Activated naive CD4-positive, alpha-beta T cell treated with anti-CD3 and anti-CD28 coated beads, Interleukin-2, amount 50 U/mL, for 72 hours (primary cell): ENCODE measurements at regions not wholly inside any gene's neighbourhood (a gene's known extent, or its start where the extent isn't known, plus 50 kb on each side); places are given as distances from the start of the nearest gene placed in this dataset.
A peak's percentile ranks its signal among the peaks of the same experiment; 100 is the strongest.
"Not testable (repeated sequence)": the region's sequence is repeated elsewhere in the genome, so short reads cannot be mapped to it uniquely, and the experiment has no call there.

Experiments used
- ATAC-seq, 2 donors: fragments of 150-1000 bp; cut with Tn5 transposase; 2 replicates each; pipeline ENCODE4 v1.10.0; 2021; ENCODE audit warnings: mild to moderate bottlenecking in 2 of 2, moderate library complexity in 2 of 2
- DNase-seq, 2 donors: peaks; one replicate each; pipeline ENCODE4 v3.0.0; 2021 to 2022; ENCODE audit warnings: low spot score in 2 of 2
- H3K27ac Mint-ChIP-seq, 2 donors: one replicate each; pipeline ENCODE4 v1.8.0; 2022; ENCODE audit warnings: mild to moderate bottlenecking in 2 of 2, mixed read lengths in 2 of 2
- H3K36me3 Mint-ChIP-seq, 2 donors: one replicate each; pipeline ENCODE4 v1.8.0; 2022; ENCODE audit warnings: mixed read lengths in 2 of 2
- H3K9me3 Mint-ChIP-seq, 2 donors: one replicate each; pipeline ENCODE4 v1.8.0; 2022; ENCODE audit warnings: mixed read lengths in 2 of 2

DNA sequence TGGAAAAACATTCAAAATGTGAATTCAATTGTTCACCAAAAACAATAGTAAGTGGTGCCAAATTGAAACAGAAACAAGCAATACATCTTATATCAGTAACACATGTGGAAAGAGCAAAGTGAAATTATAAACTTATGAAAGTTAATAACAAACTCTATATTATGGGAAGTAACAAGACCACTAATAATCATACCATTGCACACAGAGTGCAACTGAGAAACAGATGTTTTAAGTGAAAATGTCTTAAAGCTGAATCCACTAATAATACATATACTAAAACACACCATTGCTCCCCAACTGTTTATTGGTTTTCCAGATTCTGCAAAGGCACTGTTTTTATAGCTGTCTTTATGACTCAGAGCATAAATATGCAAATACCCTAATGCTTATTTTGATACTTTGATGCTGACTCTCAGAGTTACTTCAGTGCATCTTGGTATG, 292.3 kb downstream of the RFPL4B start:
- ATAC-seq, result no peak
- Mint-ChIP-seq H3K27ac (no peak overlapping the region), H3K36me3 (no peaks in the 10 kb centered on the region), H3K9me3 (no peaks in the 10 kb centered on the region)
- no peak for DNase-seq

DNA sequence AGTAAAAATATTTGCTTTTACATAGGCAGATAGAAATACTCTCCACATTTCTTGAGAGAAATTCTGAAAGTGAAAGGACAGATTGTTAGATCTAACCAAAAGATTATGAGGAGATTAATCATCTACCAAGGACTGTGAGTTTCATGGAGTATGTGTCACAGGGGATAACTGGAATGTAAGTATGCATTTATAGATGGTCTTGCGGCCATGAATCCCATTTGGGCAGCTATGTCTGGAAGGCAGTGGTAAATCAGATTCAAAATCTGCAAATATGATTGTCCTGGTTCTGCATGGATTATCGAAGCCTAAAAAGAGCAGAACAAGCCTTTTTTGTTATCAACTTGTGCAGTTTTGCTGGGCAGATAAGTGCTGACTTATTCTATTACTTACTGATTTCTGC, 293.8 kb downstream of the RFPL4B start:
- DNase-seq, result no peak
- Mint-ChIP-seq H3K27ac (no peak overlapping the region), H3K36me3 (no peaks in the 10 kb centered on the region), H3K9me3 (no peaks in the 10 kb centered on the region)
- no peak for ATAC-seq

DNA sequence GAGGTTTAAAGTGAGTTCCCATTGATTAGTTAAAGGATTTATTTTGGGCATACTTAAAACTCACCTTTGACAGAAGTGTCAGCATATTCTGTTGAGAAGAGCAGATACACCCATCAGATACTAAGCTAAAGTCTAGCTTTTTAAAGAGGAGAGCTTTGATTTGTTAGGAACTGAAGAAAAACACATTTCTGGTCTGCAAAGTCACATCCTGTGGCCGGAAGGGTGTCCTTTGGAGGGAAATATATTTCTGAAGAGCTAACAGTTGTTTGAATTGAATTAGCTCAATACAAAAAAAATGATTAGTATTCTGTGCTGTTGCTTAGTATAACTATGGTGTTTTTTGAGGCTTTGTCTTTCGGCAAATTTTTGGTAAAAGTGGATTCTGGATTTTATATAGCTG, 302.7 kb downstream of the RFPL4B start:
- H3K9me3 Mint-ChIP-seq, result no peaks in the 10 kb centered on the region
- no peaks in the 10 kb centered on the region for H3K36me3 Mint-ChIP-seq

DNA sequence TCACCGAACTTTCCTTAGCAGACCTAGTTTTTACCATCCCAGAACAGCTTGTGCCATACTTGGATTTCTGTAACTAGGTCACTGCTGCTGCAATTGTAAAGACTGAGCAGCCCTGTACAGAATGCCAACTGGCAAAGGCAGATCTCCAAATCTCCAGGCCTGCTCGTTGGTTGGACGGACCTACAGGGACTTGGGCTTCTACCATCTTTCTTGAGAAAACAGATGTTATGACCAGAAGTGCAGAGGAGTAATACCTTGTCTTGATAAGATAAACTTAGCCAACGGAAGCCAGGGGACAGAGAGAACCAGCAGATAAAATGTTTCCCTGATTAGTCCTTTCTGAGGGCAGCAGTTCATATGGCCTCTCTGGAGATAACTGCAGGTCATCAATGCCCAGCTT, 304.1 kb downstream of the RFPL4B start:
- ATAC-seq (no peak), DNase-seq (no peak)
- no peak overlapping the region for H3K27ac Mint-ChIP-seq
- H3K9me3 Mint-ChIP-seq, result no peaks in the 10 kb centered on the region
- H3K36me3 Mint-ChIP-seq, result no peaks in the 10 kb centered on the region

More for the DNA sequence above, 302.7 kb downstream of the RFPL4B start:
- no peak overlapping the region for H3K27ac Mint-ChIP-seq
- ATAC-seq, result no peak
- no peak for DNase-seq

DNA sequence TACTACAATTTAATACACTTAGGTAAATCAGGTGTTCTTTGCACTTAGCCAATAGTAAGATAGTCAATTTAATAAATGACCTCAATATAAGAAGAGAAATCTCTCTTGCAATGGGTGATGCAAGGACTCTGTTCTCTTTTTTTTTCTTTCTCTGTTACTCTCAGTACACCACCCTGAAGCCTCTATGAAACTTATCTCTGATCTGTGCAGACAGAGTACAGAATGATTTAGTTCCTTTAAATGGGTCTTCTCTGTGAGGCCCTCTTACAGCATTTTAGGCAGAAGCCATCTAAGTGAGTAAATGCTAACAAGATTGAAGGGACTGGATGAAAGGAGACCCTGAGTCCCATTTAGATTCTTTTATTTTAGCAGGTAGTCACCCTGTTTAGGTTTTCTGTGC, 312.8 kb downstream of the RFPL4B start:
- H3K36me3 Mint-ChIP-seq, result no peaks in the 10 kb centered on the region
- H3K27ac Mint-ChIP-seq, result no peak overlapping the region
- ATAC-seq, result no peak
- DNase-seq, result no peak
- H3K9me3 Mint-ChIP-seq, result no peaks in the 10 kb centered on the region

DNA sequence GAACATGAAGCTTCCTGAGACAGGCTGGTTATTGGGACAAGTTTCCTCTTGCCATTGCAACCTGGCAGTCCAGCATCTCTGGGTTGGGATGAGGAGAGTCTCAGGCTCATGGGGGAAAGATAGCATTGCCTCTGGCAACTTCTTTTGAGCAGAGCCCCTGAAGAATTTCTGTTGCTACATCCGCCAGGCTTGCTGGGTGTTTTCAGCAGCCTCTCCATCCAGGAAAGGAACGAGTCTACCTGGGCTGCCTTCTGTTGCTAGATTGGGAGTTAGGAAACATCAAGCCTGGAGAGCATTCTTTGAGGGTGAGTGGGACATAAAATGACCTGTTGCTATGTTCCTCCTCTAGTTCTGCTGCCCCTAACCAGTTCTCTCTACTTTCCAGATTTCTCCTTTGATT, 313.5 kb downstream of the RFPL4B start:
- DNase-seq, result no peak
- H3K9me3 Mint-ChIP-seq, result no peaks in the 10 kb centered on the region
- no peak for ATAC-seq
- H3K36me3 Mint-ChIP-seq, result no peaks in the 10 kb centered on the region
- no peak overlapping the region for H3K27ac Mint-ChIP-seq

DNA sequence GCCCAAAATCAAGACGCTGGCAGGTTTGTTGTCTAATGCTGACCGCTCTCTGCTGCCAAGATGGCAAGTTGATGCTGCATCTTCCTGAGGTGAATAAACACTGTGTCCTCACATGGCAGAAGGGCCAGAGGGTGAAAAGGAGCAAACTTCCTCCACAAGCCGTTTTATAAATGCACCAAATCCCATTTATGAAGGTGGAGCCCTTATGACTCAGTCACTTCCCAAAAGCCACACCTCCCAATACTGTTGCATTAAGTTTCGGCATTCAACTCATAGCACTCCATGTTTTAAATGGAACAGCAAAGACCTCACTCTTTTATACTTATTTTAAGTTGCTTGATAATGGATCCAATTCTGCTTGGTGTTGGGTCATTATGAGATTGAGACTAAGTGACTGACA, 316.6 kb downstream of the RFPL4B start:
- DNase-seq (no peak), ATAC-seq (no peak)
- Mint-ChIP-seq H3K36me3 (no peaks in the 10 kb centered on the region), H3K9me3 (no peaks in the 10 kb centered on the region), H3K27ac (no peak overlapping the region)

DNA sequence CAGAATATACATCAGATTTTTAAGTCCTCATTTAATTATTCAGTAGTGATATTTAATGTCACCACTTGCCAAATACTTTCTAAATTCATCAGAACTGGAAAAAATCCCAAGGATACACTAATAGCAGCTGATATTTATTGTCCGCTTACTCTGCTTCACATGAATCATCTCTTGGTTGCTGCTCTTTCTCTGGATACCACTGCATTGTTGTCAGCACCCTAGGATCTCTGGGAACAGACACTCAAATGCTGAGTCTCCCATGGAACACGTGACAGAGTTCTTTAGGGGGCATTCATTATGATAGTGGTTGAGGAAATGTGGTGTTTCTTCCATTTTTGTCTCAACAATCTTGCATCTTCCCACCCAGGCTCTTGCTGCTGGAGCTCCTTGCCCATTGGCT, 318.0 kb downstream of the RFPL4B start:
- Mint-ChIP-seq H3K27ac (no peak overlapping the region), H3K36me3 (no peaks in the 10 kb centered on the region)

DNA sequence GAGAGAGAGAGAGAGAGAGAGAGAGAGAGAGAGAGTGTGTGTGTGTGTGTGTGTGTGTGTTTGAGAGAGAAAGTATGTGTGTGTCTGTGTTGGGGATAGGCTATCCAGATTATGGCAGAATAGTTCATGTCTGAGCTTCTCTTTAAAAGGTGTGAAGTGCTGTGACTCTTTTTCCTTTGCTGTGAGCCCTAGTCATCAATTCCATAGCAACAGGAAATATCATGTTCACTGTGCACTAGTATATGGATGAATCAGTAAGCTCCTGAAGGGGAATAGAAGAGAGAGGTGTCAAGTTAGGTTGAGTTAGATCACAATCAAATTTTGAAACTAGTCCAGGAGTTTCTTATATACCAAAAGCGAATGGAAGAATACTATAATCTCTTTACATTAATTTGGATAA, 318.7 kb downstream of the RFPL4B start:
- H3K9me3 Mint-ChIP-seq, result no peaks in the 10 kb centered on the region
- no peak for DNase-seq
- ATAC-seq, result peak in 1 of 2 donors; percentile 47
- H3K36me3 Mint-ChIP-seq, result no peaks in the 10 kb centered on the region
- H3K27ac Mint-ChIP-seq, result no peak overlapping the region

More for the DNA sequence above, 318.0 kb downstream of the RFPL4B start:
- no peaks in the 10 kb centered on the region for H3K9me3 Mint-ChIP-seq
- no peak for DNase-seq
- ATAC-seq, result no peak

DNA sequence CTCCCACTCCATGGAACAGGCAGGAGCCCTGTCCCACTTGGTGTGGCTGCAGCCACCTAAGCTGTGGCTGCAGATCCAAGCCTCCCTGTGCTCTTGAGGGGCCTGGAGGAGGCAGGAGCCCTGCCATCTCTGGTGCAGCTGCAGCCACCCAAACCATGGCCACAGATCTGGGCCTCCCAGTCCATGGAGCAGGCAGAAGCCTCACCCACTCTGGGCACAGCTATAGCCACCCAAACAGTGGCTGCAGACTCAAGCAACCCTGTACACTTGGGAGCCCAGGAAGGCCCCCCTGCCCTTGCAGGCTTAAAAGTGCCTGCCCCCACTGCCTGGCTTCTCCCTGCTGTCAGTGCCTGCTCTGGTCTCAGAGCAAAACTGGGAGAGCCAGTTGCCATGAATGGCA, 320.3 kb downstream of the RFPL4B start:
- H3K36me3 Mint-ChIP-seq, result no peaks in the 10 kb centered on the region
- H3K9me3 Mint-ChIP-seq, result peaks cover 0 to 3% of the 10 kb centered on the region in 2 donors
- no peak for ATAC-seq
- no peak overlapping the region for H3K27ac Mint-ChIP-seq
- DNase-seq, result no peak

DNA sequence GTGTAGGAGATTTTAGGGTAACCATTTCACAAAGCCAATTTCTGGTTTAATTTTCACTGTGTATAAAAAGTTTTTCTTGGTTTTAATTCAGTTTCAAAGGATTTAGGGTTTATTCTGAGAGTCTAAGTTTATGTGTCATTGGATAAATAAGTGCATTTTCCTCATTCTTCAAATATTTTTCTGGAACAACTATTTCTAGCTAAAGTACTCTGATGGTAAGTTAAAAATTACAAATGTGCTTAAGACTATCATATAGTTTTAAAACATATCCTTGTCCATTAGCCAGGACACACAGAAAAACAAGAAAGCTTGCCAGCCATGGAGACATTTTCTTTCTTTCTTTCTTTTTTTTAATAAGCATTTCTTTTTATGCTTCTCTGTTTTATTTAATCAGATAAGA, 333.0 kb downstream of the RFPL4B start:
- Mint-ChIP-seq H3K9me3 (peaks cover 0 to 3% of the 10 kb centered on the region in 2 donors), H3K36me3 (no peaks in the 10 kb centered on the region), H3K27ac (no peak overlapping the region)
- DNase-seq, result no peak
- no peak for ATAC-seq

DNA sequence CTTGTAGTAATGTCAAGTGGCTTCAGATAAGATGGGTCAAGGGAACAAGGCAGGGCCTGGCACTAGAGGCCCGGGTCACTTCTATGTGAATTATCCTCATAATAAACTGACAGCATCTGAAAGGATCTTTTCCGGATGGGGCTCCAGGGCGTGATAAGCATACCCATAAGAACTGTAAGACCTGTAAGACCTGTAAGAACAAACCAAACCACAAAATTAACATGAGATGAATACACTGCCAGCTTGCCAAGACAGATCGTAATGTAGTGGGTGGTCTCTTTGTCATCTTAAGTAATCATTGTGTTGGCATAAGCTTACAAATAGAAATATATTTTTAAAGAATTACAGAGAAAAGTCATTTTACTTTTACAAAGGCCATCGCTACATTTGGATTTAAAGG, 334.9 kb downstream of the RFPL4B start:
- DNase-seq, result no peak
- ATAC-seq, result no peak
- no peaks in the 10 kb centered on the region for H3K36me3 Mint-ChIP-seq
- H3K27ac Mint-ChIP-seq, result no peak overlapping the region
- peaks cover 0 to 3% of the 10 kb centered on the region in 2 donors for H3K9me3 Mint-ChIP-seq

DNA sequence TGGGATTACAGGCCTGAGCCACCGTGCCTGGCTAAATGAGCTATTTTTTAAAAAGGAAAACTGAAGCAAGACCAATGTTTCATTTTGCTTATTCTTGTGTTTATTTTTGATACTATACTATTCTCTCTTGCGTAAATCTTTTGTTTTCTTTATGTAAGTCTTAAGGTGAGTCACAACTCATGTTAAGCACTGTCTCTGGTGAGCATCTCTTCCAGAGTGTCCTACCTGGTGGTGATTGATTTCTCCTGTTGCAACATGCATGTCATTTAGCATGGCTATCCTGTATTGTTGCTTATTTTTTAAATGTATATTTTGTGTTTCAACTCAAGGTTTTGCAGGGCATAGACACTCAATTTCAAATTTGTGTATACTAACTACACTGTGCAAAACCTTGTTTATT, 336.0 kb downstream of the RFPL4B start:
- no peak overlapping the region for H3K27ac Mint-ChIP-seq
- H3K36me3 Mint-ChIP-seq, result no peaks in the 10 kb centered on the region
- H3K9me3 Mint-ChIP-seq, result peaks cover 0 to 3% of the 10 kb centered on the region in 2 donors
- ATAC-seq (no peak), DNase-seq (no peak)

DNA sequence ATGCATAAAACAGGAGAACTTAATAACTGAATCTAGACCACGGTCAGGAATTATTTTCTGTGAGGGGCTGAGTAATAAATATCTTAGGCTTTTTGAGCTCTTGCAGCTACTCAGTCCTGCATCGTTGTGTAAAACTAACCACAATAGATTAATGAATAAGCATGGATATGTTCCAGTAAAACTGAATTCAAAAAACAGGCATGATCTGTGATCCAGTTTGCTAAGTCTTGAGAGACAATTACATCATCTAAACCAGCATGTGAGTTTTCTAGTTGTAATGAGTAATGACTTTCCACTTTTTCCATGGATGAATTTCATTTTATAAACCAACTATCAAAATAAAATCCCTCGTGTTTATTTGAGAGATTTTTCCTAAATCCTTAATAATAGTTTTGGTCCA, 336.8 kb downstream of the RFPL4B start:
- H3K36me3 Mint-ChIP-seq, result no peaks in the 10 kb centered on the region
- no peak for DNase-seq
- no peak for ATAC-seq
- peaks cover 0 to 3% of the 10 kb centered on the region in 2 donors for H3K9me3 Mint-ChIP-seq
- H3K27ac Mint-ChIP-seq, result no peak overlapping the region

DNA sequence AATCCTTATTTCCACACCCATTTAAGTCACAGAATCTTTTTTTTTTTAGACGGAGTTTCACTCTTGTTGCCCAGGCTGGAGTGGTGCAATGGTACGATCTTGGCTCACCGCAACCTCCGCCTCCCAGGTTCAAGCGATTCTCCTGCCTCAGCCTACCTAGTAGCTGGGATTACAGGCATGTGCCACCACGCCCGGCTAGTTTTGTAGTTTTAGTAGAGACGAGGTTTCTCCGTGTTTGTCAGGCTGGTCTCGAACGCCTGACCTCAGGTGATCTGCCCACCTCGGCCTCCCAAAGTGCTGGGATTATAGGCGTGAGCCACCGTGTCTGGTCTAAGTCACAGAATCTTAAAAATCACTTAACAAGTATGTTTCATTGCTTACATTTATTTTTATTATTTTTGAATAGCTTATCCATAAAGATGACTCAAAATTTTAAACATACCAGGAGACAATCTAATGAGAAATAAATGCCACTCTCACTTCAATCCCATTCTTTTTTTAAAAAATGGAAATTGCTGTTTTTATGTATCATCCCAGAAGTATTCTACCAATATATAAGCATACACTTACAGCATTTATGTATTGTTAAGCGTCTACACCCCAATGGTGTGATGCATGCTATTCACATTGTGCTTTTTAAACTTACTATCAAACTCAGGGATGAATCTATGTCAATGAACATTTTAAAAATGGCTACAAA, 338.5 kb downstream of the RFPL4B start:
- H3K9me3 Mint-ChIP-seq, H3K36me3 Mint-ChIP-seq, ATAC-seq, H3K27ac Mint-ChIP-seq, DNase-seq: not testable (repeated sequence)

DNA sequence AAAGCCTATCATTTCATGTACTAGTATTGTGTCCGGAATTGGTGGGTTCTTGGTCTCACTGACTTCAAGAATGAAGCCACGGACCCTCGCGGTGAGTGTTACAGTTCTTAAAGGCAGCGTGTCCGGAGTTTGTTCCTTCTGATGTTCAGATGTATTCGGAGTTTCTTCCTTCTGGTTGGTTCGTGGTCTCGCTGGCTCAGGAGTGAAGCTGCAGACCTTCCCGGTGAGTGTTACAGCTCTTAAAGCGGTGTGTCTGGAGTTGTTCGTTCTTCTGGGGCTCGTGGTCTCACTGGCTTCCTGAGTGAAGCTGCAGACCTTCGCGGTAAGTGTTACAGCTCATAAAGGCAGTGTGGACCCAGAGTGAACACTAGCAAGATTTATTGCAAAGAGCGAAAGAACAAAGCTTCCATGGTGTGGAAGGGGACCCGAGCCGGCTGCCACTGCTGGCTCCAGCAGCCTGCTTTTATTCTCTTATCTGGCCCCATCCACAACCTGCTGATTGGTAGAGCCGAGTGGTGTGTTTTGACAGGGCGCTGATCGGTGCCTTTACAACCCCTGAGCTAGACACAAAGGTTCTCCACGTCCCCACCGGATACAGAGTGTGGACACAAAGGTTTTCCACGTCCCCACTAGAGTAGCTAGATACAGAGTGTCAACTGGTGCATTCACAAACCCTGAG, 341.5 kb downstream of the RFPL4B start:
- not testable (repeated sequence) for H3K27ac Mint-ChIP-seq, ATAC-seq, H3K9me3 Mint-ChIP-seq, H3K36me3 Mint-ChIP-seq, DNase-seq

DNA sequence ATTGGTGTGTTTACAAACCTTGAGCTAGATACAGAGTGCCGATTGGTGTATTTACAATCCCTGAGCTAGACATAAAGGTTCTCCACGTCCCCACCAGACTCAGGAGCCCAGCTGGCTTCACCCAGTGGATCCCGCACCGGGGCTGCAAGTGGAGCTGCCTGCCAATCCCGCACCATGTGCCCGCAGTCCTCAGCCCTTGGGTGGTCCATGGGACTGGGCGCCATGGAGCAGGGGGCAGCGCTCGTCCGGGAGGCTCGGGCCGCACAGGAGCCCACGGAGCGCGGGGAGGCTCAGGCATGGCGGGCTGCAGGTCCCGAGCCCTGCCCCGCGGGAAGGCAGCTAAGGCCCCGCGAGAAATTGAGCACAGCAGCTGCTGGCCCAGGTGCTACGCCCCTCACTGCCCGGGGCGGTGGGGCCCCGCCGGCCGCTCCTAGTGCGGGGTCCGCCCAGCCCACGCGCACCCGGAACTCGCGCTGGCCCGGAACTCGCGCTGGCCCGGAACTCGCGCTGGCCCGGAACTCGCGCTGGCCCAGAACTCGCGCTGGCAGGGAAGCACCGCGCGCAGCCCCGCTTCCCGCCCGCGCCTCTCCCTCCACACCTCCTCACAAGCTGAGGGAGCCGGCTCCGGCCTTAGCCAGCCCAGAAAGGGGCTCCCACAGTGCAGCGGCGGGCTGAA, 342.2 kb downstream of the RFPL4B start:
- ATAC-seq, H3K9me3 Mint-ChIP-seq, DNase-seq, H3K36me3 Mint-ChIP-seq, H3K27ac Mint-ChIP-seq: not testable (repeated sequence)
